Stimulated activated CD4-positive, alpha-beta T cell treated with anti-CD3 and anti-CD28 coated beads, Interleukin-15, amount 100 ng/mL, for 1 hour (primary cell): ENCODE measurements at regions not wholly inside any gene's neighbourhood (a gene's known extent, or its start where the extent isn't known, plus 50 kb on each side); places are given as distances from the start of the nearest gene placed in this dataset.

ENCODE experiments used
- DNase-seq, 2 donors: peaks; one replicate each; pipeline ENCODE4 v3.0.0-alpha.2; 2020; ENCODE audit warnings: low read depth in 1 of 2, low spot score in 1 of 2

DNA sequence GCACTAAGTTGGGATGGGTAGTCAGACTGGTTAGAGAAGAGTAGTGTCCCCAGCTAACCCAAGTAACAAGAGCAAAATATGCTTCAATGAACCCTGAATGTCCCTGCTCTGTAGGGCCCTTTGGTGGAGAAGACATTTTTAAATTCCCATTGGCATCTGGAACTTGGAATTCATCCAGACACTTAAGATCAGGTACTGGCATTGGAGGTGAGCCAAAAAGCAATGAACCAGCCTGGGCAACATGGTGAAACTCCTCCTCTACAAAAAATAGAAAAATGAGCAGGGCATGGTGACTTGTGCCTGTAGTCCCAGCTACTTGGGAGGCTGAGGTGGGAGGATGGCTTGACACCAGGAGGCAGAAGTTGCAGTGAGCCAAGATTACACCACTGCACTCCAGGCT lies 58.9 kb upstream of the ZNF618 start:
- no peak for DNase-seq

DNA sequence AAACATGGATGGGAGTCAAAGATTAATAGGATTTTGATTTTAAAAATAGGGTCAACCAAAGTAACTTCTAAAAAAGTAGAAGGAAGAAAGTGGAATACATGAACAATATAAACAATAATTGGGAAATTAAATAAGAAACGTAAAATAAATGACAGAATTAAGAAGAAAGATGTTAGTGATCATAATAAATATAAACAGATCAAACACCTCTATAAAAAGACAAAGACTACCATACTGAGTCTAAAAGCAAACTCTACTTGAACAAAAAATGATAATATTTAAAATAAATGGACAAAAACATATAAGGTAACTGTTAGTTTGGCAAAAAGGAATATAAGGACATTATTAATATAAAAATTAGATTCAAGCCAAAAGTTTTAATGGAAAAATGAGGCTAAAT lies 57.7 kb upstream of the ZNF618 start:
- no peak for DNase-seq

DNA sequence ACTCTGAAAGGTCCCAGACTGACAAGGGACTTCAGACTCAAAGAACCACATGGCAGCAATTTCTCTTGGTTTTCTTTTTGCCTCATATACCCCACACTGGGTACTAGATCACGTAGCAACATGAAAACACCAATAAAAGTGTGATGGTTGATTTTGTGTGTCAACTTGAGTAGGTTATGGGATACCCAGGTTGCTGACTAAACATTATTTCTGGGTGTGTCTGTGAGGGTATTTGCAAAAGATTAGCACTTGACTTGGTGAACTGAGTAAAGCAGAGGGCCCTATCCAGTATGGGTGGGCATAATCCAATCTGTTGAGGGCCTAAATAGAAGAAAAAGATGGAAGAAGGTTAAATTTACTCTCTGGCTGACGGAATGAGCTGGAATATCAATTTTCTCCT lies 53.8 kb upstream of the ZNF618 start:
- DNase-seq = no peak

DNA sequence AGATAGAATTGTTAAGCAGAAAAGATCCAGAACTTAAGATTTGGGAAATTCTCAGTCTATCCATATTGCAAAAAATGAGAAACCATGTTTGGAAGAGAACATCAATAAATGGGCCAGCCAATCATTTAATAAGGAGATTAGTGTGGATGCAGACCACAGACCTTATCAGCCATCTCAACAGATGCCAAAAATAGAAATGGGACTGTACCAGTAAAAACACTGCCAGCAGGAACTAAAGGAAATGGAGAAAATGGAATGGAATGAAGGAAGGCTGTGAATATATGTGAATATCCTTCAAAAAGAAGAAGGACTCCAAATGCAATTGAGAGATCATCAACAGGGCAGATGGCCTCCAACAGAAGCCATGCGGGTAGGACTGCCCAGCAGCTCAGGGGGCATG lies 52.7 kb upstream of the ZNF618 start:
- DNase-seq = no peak
